NT2/D1 (cell line): ENCODE measurements at regions not wholly inside any gene's neighbourhood (a gene's known extent, or its start where the extent isn't known, plus 50 kb on each side); places are given as distances from the start of the nearest gene placed in this dataset.

ENCODE experiments used
- DNase-seq: peaks from one replicate; pipeline ENCODE4 v3.0.0-alpha.2; 2011; ENCODE audit warnings: low read depth, low spot score
- H3K27me3 ChIP-seq: 2 replicates; pipeline ENCODE4 v1.6.0; 2011; ENCODE audit warnings: mild to moderate bottlenecking; ENCODE audit not compliant: insufficient read length, insufficient read depth
- H3K36me3 ChIP-seq: 2 replicates; pipeline ENCODE4 v1.6.1; 2011; ENCODE audit warnings: mild to moderate bottlenecking, low read length, mixed read lengths; ENCODE audit not compliant: insufficient read depth, insufficient read length
- H3K4me1 ChIP-seq: 2 replicates; pipeline ENCODE4 v1.5.1; 2011; ENCODE audit not compliant: insufficient read depth, insufficient read length
- H3K4me3 ChIP-seq: 2 replicates; pipeline ENCODE4 v1.5.1; 2011; ENCODE audit warnings: low read depth; ENCODE audit not compliant: insufficient read length
- H3K9ac ChIP-seq: 2 replicates; pipeline ENCODE4 v1.6.0; 2011; ENCODE audit warnings: low read depth; ENCODE audit not compliant: insufficient read length
- H3K9me3 ChIP-seq: 2 replicates; pipeline ENCODE4 v1.5.1; 2011; ENCODE audit warnings: mild to moderate bottlenecking, low read length; ENCODE audit not compliant: insufficient read depth
- SUZ12 ChIP-seq: IDR thresholded peaks from 2 replicates; pipeline ENCODE4 v1.6.1; 2011; ENCODE audit not compliant: insufficient read length, insufficient read depth; ENCODE audit errors: extremely low read depth
- YY1 ChIP-seq: IDR thresholded peaks from 2 replicates; pipeline ENCODE4 v1.6.1; 2011; ENCODE audit not compliant: insufficient read length, insufficient read depth
- ZNF274 ChIP-seq: IDR thresholded peaks from 2 replicates; pipeline ENCODE4 v1.6.1; 2011; ENCODE audit warnings: mild to moderate bottlenecking, low read depth, low read length

GRCh38 chr5:111863801-111864200, 106.8 kb upstream of the NREP start:
- Histone ChIP-seq H3K9ac (no peak overlapping the region), H3K4me3 (no peak overlapping the region), H3K9me3 (no peaks in the 10 kb centered on the region), H3K4me1 (no peaks in the 10 kb centered on the region), H3K36me3 (no peaks in the 10 kb centered on the region), H3K27me3 (no peaks in the 10 kb centered on the region)
- TF ChIP-seq YY1 = no peak
- no peak for TF ChIP-seq ZNF274
- no peak for TF ChIP-seq SUZ12
- DNase-seq = no peak

GRCh38 chr5:111859533-111860270, 102.7 kb upstream of the NREP start:
- no peak for DNase-seq
- Histone ChIP-seq H3K36me3 (no peaks in the 10 kb centered on the region), H3K4me3 (no peak overlapping the region), H3K9ac (no peak overlapping the region), H3K9me3 (no peaks in the 10 kb centered on the region), H3K4me1 (no peaks in the 10 kb centered on the region), H3K27me3 (no peaks in the 10 kb centered on the region)
- no peak for TF ChIP-seq YY1
- no peak for TF ChIP-seq ZNF274
- TF ChIP-seq SUZ12 = no peak

GRCh38 chr5:111859031-111859430, 102.0 kb upstream of the NREP start:
- Histone ChIP-seq H3K4me1 (no peaks in the 10 kb centered on the region), H3K27me3 (no peaks in the 10 kb centered on the region), H3K9me3 (no peaks in the 10 kb centered on the region), H3K4me3 (no peak overlapping the region), H3K36me3 (no peaks in the 10 kb centered on the region), H3K9ac (no peak overlapping the region)
- TF ChIP-seq SUZ12 = no peak
- TF ChIP-seq ZNF274 = no peak
- TF ChIP-seq YY1 = no peak
- DNase-seq = no peak

- Histone ChIP-seq H3K36me3 (no peaks in the 10 kb centered on the region), H3K27me3 (no peaks in the 10 kb centered on the region), H3K4me3 (no peak overlapping the region), H3K9ac (no peak overlapping the region), H3K4me1 (no peaks in the 10 kb centered on the region), H3K9me3 (no peaks in the 10 kb centered on the region)
- DNase-seq = no peak
- TF ChIP-seq YY1 (no peak), SUZ12 (no peak), ZNF274 (no peak)
Observed at GRCh38 chr5:111857623-111858022, 100.6 kb upstream of the NREP start.

GRCh38 chr5:111856876-111857466, 100.0 kb upstream of the NREP start:
- no peaks in the 10 kb centered on the region for H3K36me3 ChIP-seq

GRCh38 chr5:111855356-111855755, 98.4 kb upstream of the NREP start:
- no peak for DNase-seq

More at GRCh38 chr5:111856876-111857466, 100.0 kb upstream of the NREP start:
- Histone ChIP-seq H3K4me3 (no peak overlapping the region), H3K9me3 (no peaks in the 10 kb centered on the region), H3K4me1 (no peaks in the 10 kb centered on the region), H3K27me3 (no peaks in the 10 kb centered on the region), H3K9ac (no peak overlapping the region)
- no peak for DNase-seq
- TF ChIP-seq SUZ12 = no peak
- TF ChIP-seq ZNF274 = no peak
- no peak for TF ChIP-seq YY1

GRCh38 chr5:111854186-111854585, 97.2 kb upstream of the NREP start:
- Histone ChIP-seq H3K36me3 (no peaks in the 10 kb centered on the region), H3K4me1 (no peaks in the 10 kb centered on the region), H3K27me3 (no peaks in the 10 kb centered on the region), H3K9ac (no peak overlapping the region), H3K4me3 (no peak overlapping the region), H3K9me3 (no peaks in the 10 kb centered on the region)
- TF ChIP-seq YY1 (no peak), ZNF274 (no peak), SUZ12 (no peak)
- no peak for DNase-seq

More at GRCh38 chr5:111855356-111855755, 98.4 kb upstream of the NREP start:
- Histone ChIP-seq H3K9ac (no peak overlapping the region), H3K4me1 (no peaks in the 10 kb centered on the region), H3K4me3 (no peak overlapping the region), H3K9me3 (no peaks in the 10 kb centered on the region), H3K27me3 (no peaks in the 10 kb centered on the region), H3K36me3 (no peaks in the 10 kb centered on the region)
- TF ChIP-seq SUZ12 (no peak), ZNF274 (no peak), YY1 (no peak)
